Activated CD8-positive, alpha-beta memory T cell treated with anti-CD3 and anti-CD28 coated beads for 24 hours (primary cell): ENCODE measurements at regions not wholly inside any gene's neighbourhood (a gene's known extent, or its start where the extent isn't known, plus 50 kb on each side); places are given as distances from the start of the nearest gene placed in this dataset.
"Not testable (repeated sequence)": the region's sequence is repeated elsewhere in the genome, so short reads cannot be mapped to it uniquely, and the experiment has no call there.

Experiments used
- DNase-seq: peaks from one replicate; pipeline ENCODE4 v3.0.0-alpha.2; 2020

DNA sequence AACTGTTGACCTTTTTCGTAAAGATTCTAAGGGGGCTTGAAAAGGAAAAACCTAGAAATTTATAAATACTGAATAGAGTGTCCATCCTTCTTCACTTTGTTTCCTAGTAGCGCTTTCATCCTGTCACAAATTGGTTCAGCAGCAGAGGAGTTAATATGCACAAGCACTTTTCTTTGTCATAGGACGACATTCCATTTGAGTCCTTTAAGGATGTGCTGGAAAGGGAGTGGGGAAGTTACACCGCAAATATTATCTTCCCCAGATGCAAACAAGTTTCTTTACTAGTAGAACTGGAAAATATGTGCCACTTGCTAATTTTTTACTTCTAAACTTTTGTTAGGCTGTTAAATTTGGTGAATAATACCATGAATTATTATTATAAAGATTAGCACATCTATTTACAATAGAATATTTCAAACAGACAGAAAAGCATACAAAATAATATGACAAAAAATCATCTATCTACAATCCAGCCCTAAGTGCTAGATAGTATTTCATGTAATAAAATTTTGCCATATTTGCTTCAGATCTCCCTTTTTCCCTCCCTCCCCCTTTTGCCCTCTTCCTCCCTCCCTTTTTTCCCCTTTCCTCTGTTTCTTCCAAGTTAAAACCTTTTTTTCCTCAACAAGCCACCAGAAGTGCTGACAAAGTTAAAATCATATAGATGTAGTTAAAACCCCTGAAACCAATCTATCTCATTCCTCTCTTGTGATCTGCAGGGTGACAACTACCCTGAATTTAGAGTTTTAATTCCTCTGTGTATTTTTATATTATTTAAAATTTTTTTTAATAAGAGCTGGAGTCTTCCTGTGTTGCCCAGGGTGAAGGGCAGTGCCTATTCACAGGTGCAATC, 50.5 kb upstream of the MAP4K3 start:
- DNase-seq, result no peak

DNA sequence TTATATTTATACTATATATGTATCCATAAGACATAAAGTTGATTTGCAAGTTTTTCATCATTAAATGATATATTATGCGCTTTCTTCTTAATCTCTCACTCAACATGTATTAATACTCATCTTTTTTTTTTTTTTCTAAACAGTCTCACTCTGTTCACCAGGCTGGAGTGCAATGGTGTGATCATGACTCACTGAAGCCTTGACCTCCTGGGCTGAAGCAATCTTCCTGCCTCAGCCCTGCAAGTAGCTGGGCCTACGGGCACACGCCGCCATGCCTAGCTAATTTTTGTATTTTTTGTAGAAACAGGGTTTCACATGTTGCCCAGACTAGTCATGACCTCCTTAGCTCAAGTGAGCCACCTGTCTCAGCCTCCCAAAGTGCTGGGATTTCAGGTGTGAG, 51.4 kb upstream of the MAP4K3 start:
- no peak for DNase-seq

DNA sequence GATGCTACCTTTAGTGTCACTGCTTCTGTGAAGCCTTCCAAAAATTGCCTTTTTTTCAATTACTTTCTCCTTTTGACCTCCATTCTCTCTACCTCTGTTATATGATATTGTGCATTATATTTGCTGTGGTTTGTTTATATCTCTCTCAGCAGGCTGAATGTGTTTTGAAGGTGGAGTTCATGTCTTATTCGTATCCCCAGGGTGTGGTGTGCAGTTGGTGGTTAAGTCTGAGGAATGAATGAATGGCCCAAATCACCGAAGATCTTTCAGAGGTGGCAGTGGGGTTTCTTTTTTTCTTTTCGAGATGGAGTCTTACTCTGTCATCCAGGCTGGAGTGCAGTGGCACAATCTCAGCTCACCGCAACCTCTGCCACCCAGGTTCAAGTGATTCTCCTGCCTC, 53.5 kb upstream of the MAP4K3 start:
- no peak for DNase-seq

DNA sequence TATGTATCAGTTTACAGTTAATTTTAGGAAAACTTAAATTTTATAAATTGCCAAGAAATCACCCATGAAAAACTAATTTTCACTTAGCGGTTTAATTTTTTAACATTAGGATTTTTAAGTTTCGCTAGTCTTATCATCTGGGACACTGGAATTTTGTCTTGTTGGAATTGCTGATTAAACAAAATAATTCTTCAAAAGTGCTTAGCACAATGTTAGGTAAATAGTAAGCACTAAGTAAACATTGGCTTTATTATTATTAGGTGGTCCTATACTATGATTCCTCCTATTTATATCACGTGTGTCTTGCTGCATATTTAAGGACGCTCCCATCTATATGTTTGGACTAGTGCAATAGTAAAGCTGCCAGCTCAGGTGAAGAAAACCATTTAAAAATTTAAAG, 54.6 kb upstream of the MAP4K3 start:
- no peak for DNase-seq

DNA sequence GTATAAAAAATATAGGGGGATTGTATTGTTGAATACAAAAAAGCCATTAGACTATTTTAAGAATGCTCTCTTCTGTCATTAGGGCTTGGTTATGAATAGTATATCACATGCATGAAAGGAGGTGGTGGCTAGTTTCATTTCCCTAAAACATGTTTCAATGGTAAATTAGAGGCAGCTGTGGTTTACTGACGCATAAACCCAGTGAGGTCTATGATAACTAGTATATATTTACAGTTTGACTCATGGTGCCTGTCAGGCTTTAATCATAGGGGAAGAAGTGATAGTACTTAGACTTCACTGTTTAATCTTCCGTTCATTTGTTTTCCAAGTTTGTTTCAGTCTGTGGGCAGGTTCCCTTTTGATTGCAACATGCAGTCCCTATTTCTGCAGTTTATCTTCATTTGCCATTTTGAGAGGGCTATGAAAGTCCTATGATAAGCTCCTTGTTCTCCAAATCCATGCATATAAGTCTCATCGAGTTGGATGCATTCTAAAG, 55.1 kb upstream of the MAP4K3 start:
- no peak for DNase-seq

DNA sequence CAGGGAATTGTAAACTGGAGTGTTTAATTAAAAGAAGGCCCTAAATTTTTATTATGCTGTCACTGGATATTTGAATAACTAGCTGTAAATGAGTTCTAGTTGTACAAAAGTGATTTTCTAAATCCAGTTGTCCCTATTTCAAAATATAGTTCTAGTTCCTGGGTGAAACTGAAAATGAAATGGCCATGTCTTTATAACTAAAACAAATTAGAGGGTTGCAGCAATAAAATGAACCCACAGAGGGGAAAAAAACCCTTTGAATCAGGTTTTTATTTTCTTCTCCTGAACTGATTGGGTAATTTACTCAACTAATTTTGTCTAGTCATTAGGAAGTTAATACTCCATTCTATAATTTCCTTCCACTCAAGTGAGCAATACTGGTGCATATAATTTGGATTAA, 55.6 kb upstream of the MAP4K3 start:
- DNase-seq, result no peak

DNA sequence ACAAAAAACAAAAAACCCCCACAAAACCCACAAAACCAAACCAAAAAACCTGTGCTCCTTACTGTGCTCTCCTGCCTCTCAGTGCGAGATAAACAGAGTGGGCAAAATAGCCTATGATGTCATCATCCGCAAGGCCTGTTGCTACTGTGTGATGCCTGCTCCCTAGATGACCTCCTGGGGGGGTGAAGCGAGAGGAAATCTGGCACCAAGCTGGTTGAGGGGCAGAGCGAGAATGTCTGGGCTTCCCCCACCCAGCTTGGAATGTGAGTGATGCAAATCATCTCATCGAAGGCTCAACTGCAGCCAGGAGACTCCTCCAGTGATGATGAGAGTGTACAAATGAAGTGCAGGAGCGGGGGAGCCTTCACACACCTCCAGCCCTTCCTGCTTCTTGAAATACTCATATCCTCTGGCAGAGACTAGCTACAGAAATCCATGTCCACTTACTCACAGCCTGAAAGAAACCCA, 57.7 kb upstream of the MAP4K3 start:
- DNase-seq, result no peak

DNA sequence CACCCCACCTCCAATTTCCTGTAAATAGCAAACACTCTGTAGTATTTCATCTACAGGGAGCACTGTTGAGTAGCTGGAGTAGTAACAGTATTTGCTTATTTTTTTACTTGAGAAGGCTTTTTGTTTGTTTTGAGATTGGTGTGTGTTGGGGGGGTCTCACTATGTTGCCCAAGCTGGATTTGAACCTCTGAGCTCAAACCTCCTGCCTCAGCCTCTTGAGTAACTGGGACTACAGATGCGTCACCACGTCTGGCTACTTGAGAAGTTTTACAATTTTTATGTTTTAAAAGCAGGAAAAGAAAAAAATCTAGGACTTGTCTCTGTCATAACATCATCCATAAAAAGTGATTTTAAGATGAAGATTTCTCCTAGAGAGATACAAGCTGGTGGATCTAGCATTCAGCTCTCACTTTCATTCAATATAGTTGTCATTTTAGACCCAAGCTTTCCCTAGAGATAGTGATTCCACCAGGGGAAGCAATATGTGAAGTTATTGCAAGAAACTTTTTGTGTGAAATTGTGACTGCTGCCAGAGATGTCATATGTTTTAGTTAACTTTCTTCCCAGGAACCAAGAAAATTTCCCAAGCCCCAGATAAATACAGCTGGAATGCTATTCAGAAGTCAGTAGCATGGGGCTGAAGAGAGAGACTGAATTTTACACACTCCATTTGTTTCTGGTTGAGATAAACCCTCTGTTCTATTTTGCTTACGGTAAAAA, 60.2 kb upstream of the MAP4K3 start:
- no peak for DNase-seq

DNA sequence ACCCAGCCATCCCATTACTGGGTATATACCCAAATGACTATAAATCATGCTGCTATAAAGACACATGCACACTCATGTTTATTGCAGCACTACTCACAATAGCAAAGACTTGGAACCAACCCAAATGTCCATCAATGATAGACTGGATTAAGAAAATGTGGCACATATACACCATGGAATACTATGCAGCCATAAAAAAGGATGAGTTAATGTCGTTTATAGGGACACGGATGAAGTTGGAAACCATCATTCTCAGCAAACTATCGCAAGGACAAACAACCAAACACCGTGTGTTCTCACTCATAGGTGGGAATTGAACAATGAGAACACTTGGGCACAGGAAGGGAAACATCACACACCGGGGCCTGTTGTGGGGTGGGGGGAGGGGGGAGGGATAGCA, 61.1 kb upstream of the MAP4K3 start:
- not testable (repeated sequence) for DNase-seq

DNA sequence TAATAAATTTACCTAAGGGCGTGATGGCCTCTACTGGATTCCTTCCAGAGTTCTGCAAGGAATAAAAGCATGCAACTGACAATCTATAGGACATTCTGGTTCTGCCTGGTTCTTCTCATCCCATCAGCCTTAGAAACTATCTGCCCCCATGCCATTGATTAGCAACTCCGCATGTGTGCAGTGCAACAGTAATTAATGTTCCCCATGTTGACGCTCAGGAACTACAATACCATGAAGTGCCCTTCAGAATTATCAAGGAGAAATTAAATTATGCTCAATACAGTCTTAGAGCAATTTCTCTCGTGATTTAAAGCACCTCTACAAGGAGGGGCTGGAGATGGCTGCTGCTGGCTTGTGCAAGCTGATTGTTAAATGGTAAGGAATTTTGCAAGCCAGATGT, 61.7 kb upstream of the MAP4K3 start:
- no peak for DNase-seq

DNA sequence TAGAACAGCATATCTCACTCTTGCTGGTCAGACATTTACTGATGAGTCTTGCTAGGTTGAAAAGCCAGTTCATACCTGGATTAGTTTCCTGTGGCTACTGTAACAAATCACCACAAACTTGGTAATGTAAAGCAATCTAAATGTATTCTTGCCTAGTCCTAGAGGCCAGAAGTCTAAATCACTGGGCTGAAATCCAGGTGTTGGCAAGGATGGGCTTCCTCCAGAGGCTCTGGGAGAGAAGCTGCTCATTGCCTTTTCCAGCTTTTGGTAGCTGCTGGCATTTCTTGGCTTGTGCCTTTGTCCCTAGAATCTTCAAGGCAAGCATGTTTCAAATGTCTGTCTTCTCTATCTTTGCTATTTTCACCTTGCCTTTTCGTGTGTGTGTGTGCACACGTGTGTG, 62.3 kb upstream of the MAP4K3 start:
- DNase-seq, result no peak

DNA sequence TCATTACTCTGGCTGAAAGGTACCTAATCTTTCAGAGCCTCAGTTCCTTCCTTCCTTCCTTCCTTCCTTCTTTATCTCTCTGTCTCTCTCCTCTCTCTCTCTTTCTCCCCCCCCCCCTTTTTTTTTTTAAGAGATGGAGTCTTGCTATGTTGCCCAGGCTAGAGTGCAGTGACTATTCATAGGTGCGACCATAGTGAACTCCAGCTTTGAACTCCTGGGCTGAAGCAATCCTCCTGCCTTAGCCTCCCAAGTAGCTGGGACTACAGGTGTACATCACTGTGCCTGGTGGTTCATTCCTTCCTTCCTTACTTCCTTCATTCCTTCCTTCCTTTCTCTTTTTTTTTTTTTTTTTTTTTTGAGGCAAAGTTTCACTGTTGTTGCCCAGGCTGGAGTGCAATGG, 64.3 kb upstream of the MAP4K3 start:
- no peak for DNase-seq

DNA sequence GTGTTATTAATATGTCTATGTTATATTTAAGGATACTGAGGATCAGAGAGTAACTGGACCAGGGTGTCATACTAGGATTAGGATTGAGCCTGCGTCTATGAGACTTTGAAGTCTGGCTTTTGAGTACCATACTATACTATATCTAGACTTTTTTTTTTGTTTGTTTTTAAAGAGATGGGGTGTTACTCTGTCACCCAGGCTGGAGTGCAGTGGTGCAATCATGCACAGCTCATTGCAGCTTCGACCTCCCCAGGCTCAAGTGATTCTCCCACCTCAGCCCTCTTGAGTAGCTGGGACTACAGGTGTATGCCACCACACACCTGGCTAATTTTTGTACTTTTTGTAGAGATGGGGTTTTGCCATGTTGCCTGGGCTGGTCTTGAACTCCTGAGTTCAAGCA, 66.2 kb upstream of the MAP4K3 start:
- no peak for DNase-seq

DNA sequence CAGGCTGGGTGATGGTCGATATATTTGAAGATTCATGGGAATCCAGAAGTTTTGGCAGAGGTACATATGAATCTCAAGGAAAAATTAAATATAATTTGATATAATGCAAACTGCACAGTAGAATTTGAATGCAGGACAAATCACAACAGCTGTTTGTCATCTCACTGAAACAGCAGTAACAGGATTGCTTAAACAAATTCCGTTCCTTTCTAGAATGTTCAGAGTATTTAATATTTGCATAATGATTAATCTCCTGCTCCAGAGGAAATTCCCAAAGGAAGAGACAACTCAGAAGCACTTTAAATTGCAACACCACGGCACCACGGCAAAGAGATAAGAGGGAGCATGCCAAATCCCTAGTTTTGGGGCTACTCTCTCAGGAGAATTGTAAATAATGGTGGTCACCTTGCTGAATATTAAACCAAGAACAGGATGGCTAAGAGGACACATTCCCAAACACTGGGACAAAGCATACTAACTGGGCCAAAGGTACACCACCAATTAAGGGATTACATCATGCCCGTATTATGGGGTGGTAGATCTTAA, 67.8 kb upstream of the MAP4K3 start:
- DNase-seq, result no peak

DNA sequence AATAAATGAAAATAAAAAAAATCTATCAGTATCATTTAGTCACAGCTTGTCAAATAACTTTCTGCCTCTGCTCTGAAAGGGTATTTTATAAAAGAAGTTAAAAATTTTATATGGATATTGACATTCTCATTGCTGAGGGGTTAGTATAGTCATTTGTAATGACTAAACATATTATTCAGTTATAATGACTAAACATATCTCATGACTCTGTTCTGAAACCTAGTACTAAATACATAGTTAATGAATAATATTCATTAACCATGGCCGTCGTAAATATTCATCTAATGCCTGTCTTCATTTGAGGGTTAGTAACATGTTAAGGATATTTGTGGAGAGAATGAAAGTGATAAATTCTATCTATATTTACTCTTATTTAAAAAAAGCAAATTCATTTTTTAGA, 69.1 kb upstream of the MAP4K3 start:
- no peak for DNase-seq

DNA sequence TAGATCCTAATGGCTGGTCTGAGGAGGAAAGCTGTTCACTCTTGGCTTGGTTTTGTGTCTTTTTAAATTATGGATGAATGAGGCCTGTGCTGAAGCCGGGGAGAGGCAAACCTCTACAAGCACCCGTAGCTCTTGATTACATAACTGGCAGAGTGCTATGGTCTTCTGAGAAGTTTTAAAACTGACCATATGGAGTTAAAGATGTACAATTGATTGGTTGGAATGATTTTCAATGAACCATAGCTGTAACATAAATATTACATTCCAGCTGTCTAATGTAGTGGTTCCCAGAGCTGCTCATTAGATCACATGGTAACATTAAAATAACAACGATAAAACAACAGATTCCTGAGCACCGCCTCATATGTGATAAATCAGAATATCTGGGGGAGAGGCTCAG, 71.1 kb upstream of the MAP4K3 start:
- no peak for DNase-seq

DNA sequence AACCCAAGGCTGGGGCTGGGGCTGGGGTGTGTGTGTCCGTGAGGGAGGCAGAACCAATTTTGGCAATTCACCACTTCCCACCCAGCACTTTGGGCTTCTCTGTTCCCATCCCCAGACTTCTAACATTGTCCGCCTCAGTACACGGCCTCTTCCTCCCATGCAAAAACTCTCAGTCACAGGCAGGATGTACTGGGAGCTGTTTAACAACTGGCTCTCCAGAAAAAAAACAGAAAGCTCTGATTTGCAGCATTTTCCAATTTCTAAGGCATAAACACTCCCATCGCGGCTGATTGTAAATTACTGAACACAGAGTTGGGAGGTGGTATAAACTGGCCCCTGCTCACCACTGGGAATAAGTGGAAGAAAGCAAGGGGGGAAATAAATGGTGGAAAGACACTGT, 73.1 kb upstream of the MAP4K3 start:
- DNase-seq, result no peak

DNA sequence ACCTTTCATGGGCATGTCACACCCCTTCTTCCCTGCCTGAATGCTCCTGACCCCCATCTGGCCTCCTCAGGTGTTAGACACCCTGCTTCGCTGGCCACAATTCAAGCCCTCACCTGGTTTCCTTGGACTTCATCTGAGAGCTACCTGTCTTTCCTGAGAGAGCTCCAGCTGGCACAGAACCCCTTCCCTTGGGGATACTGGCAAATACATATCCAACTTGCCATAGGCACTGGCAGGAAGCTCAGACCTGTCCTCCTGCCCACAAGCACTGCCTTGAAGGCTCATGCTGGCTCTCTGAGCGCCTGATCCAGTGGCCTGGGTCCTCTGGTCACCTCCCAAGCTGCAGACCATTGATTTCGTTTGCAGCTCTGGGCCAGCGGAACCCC, 74.1 kb upstream of the MAP4K3 start:
- no peak for DNase-seq

DNA sequence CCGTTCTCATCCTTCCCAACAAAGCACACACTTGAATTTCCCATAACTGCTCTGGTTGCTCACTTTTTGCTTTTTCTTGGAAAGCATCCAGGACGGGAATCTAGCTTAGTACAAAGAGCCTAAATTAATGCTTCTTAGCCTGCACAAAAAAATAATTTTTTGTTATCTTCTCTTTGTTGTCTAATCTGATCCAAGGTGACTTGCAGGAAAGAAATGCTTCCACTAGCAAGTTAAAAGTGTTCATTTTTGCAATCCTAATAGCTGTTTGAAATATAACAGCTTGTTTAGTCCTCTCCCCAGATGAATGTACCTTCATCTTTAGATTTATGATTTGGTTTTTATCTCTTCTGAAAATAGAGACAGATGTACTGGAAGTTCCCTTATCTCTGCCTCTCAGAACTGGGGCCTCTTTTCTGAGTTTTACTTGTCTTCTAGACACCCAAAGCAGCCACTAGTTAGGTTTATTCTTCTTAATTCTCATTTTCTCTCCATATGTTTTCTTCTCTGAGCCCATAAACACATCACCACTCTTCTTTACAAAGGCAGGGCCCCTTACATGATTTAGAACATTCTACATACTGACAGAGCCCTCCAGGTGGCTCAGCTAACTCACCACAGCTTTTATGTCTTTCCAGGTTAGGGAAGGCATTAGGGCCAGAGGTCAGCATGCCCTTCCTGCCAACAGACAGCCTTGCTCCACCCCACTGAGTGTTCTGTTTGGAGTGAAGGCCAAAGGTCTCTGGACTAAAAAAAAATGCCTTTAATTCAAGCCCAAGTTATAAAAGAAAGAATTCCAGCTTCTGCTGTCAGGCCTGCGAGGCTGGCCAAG, 74.7 kb upstream of the MAP4K3 start:
- no peak for DNase-seq

DNA sequence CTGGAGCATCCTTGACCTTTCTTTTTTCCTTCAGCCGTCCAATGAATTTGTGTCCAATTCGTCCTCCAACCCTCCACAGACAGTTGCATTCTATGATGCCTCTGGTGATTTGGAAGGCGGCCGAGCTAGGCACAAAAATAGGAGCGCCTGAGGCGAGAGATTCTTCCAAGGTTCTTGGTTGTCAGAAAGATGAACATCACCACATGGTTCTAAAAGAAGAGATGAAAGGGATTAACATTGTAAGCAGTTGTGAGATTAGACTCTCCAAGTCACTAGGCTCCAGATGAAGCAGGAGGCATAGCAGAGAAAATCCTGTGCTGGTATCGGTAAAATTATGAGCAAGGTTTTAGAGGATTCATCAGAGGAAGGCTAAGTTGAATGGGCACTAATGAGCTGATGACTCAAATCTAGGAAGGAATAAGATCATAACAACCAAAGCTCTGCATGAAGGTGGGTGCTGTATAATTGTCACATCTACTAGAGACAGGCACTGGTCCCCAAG, 75.4 kb upstream of the MAP4K3 start:
- no peak for DNase-seq

DNA sequence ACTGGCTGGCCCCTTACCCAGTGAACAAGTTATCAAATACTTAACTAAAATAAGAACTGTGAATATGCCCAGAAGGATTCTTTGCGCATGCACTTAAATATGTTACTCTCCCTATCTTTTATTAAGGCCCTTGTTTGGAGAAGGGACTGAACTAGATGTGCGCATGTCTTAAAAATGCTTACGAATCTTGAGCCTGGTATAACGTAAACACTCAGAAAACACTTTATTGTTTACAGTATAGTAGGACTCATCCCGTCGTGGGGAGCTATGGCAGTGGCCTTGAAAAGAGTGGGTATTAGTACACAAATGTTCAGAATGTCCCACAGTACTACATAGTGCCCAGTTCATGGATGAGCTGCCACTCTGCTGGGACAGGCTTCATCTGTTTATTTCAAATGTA, 75.9 kb upstream of the MAP4K3 start:
- no peak for DNase-seq

DNA sequence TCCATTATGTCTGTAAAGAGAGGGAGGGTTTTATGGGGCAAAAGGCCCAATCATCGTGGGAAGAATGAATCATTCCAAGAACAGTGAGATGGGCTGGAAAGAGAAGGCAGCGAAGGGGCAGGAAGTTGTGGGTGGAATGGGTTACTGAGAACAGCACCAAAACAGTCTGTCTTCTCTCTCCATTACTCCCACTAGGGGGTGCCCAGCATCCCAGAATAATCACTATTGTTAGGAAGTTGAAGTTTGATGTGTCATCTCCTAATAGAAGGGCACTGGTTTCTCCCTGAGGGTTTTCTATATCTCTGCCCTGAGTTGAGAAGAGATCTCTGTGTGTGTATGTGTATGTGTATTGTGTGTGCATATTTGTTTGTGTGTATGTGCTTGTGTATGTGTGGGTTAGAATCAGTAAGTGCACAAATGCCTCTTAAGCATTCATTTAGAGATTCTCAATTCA, 76.6 kb upstream of the MAP4K3 start:
- DNase-seq, result peak; percentile 75

DNA sequence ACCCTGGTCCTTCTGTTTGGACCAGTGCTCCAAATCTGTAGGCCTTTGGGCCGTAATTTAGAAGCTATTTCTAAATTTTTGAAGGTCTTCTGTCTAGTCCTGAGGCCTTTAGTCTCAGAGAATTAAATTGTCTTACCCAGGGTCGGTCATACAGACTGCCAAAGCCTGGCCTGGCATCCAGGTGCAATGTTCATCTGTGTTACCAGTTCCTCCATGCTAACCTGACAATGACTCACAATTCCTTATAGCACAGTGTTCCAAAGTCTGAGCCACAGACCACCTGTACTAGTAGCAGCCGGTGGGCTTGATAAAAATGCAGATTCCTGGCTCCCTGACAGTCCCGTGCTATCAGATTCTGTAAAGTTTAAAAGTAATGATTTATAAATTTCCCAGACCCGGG, 77.7 kb upstream of the MAP4K3 start:
- no peak for DNase-seq
